Mammary epithelial cell (primary cell): ENCODE measurements at regions not wholly inside any gene's neighbourhood (a gene's known extent, or its start where the extent isn't known, plus 50 kb on each side); places are given as distances from the start of the nearest gene placed in this dataset.

ENCODE experiments used
- CTCF ChIP-seq, 2 donors: IDR thresholded peaks in 1 of 2; conservative IDR thresholded peaks in 1 of 2; 2 replicates each; pipeline ENCODE4 v1.5.1; 2011 to 2012; ENCODE audit warnings: inconsistent platforms in 2 of 2, low read length in 2 of 2, mild to moderate bottlenecking in 2 of 2, control low read depth in 1 of 2, low read depth in 1 of 2; ENCODE audit not compliant: insufficient read depth in 1 of 2; ENCODE audit errors: extremely low read depth in 1 of 2
- EZH2 ChIP-seq: IDR thresholded peaks from 2 replicates; pipeline ENCODE4 v1.6.1; 2012; ENCODE audit warnings: low read length, inconsistent platforms, borderline replicate concordance

- no peak for TF ChIP-seq CTCF (conservative IDR thresholded peaks at IDR 0.05 in 1 of 2, IDR thresholded peaks at IDR 0.05 in 1 of 2; ENCODE audit: extremely low read depth in 1 of 2, insufficient read depth in 1 of 2, low read depth in 1 of 2, low read length in 2 of 2)
- TF ChIP-seq EZH2 = no peak
These were observed 639.6 kb downstream of the CBLN4 start for GRCh38 chr20:55365745-55366144.
